GM23338 (cell line): ENCODE measurements at regions not wholly inside any gene's neighbourhood (a gene's known extent, or its start where the extent isn't known, plus 50 kb on each side); places are given as distances from the start of the nearest gene placed in this dataset.

Experiments used
- ATAC-seq: fragments of 200-7000 bp; cut with Tn5 transposase; 3 replicates; pipeline ENCODE4 v1.9.1; 2020
- DNase-seq: peaks from one replicate; pipeline ENCODE4 v3.0.0-alpha.2; 2015; ENCODE audit warnings: low spot score
- H2AFZ ChIP-seq: fragments of 200-600 bp; sonication (generic); 2 replicates; pipeline ENCODE4 v1.8.0; 2016; ENCODE audit warnings: antibody characterized with exemption, mild to moderate bottlenecking, moderate library complexity
- H3F3A ChIP-seq: fragments of 200-600 bp; sonication (generic); replicated peaks from 2 replicates; pipeline ENCODE4 v1.8.0; 2017; ENCODE audit warnings: antibody characterized with exemption, mixed run types, low read depth
- H3K27ac ChIP-seq: fragments of 200-600 bp; sonication (generic); 2 replicates; pipeline ENCODE4 v1.6.1; 2016; ENCODE audit warnings: low read depth
- H3K27me3 ChIP-seq: fragments of 200-600 bp; sonication (generic); 2 replicates; pipeline ENCODE4 v1.8.0; 2016; ENCODE audit warnings: mild to moderate bottlenecking, mixed run types, moderate library complexity; ENCODE audit not compliant: insufficient read depth
- H3K36me3 ChIP-seq: fragments of 200-600 bp; sonication (generic); 2 replicates; pipeline ENCODE4 v1.8.0; 2016; ENCODE audit warnings: mild to moderate bottlenecking; ENCODE audit not compliant: insufficient read depth
- H3K4me1 ChIP-seq: fragments of 200-600 bp; sonication (generic); 2 replicates; pipeline ENCODE4 v1.8.0; 2016; ENCODE audit warnings: mild to moderate bottlenecking, moderate library complexity; ENCODE audit not compliant: insufficient read depth
- H3K4me2 ChIP-seq: fragments of 200-600 bp; sonication (generic); 2 replicates; pipeline ENCODE4 v1.7.1; 2017; ENCODE audit warnings: mixed run types
- H3K4me3 ChIP-seq: fragments of 200-600 bp; sonication (generic); 2 replicates; pipeline ENCODE4 v1.6.1; 2016; ENCODE audit warnings: mixed run types
- H3K79me2 ChIP-seq: fragments of 200-600 bp; sonication (generic); replicated peaks from 2 replicates; pipeline ENCODE4 v1.8.0; 2017; ENCODE audit warnings: mild to moderate bottlenecking; ENCODE audit not compliant: insufficient read depth
- H3K9me2 ChIP-seq: fragments of 200-600 bp; sonication (generic); 2 replicates; pipeline ENCODE4 v1.8.0; 2017; ENCODE audit not compliant: insufficient read depth
- H4K20me1 ChIP-seq: fragments of 200-600 bp; sonication (generic); replicated peaks from 2 replicates; pipeline ENCODE4 v1.8.0; 2017; ENCODE audit warnings: mild to moderate bottlenecking; ENCODE audit not compliant: insufficient read depth
- H3K27ac Mint-ChIP-seq: 2 replicates; pipeline ENCODE4 v1.8.0; 2020; ENCODE audit warnings: inconsistent platforms, mild to moderate bottlenecking, moderate library complexity, mixed read lengths
- H3K27me3 Mint-ChIP-seq: 3 replicates; pipeline ENCODE4 v1.8.0; 2022; ENCODE audit warnings: low read depth, mild to moderate bottlenecking, moderate library complexity, mixed read lengths, inconsistent platforms; ENCODE audit not compliant: insufficient read depth, poor library complexity
- H3K36me3 Mint-ChIP-seq: 3 replicates; pipeline ENCODE4 v1.8.0; 2021; ENCODE audit warnings: low read depth, mild to moderate bottlenecking, inconsistent platforms, moderate library complexity, mixed read lengths
- H3K4me1 Mint-ChIP-seq: 3 replicates; pipeline ENCODE4 v1.8.0; 2020; ENCODE audit warnings: mild to moderate bottlenecking, inconsistent platforms, mixed read lengths
- H3K4me3 Mint-ChIP-seq: 3 replicates; pipeline ENCODE4 v1.8.0; 2021; ENCODE audit warnings: moderate library complexity, mild to moderate bottlenecking, inconsistent platforms, mixed read lengths
- H3K9me3 Mint-ChIP-seq: 3 replicates; pipeline ENCODE4 v1.8.0; 2020; ENCODE audit warnings: moderate library complexity, mild to moderate bottlenecking, inconsistent platforms, mixed read lengths
- CREB1 ChIP-seq: fragments of 250-450 bp; sonication (Bioruptor Pico); IDR thresholded peaks from 2 replicates; pipeline ENCODE4 v1.5.0; 2020; ENCODE audit warnings: low read depth, mild to moderate bottlenecking, moderate library complexity
- EZH2 ChIP-seq: fragments of 200-600 bp; sonication (generic); IDR thresholded peaks from one replicate; pipeline ENCODE4 v1.8.0; 2017; ENCODE audit warnings: antibody characterized with exemption, mild to moderate bottlenecking, low read depth; ENCODE audit not compliant: unreplicated experiment
- EZH2phosphoT487 ChIP-seq: fragments of 200-600 bp; sonication (generic); IDR thresholded peaks from one replicate; pipeline ENCODE4 v1.8.1; 2018; ENCODE audit warnings: antibody characterized with exemption; ENCODE audit not compliant: unreplicated experiment
- JUNB ChIP-seq: IDR thresholded peaks from one replicate; pipeline ENCODE4 v1.6.1; 2016; ENCODE audit warnings: antibody characterized with exemption; ENCODE audit not compliant: unreplicated experiment
- NANOG ChIP-seq: IDR thresholded peaks from 2 replicates; pipeline ENCODE4 v1.6.1; 2016; ENCODE audit warnings: antibody characterized with exemption, borderline replicate concordance
- POLR2AphosphoS5 ChIP-seq: IDR thresholded peaks from 2 replicates; pipeline ENCODE4 v1.6.1; 2016; ENCODE audit warnings: antibody characterized with exemption, low read depth
- STAT1 ChIP-seq: IDR thresholded peaks from one replicate; pipeline ENCODE4 v1.6.1; 2016; ENCODE audit warnings: antibody characterized with exemption; ENCODE audit not compliant: unreplicated experiment
- ZNF114 ChIP-seq: fragments of 250-450 bp; sonication (Bioruptor Pico); IDR thresholded peaks from 2 replicates; pipeline ENCODE4 v1.5.0; 2020; ENCODE audit warnings: mild to moderate bottlenecking, moderate library complexity
- ZNF331 ChIP-seq: fragments of 250-450 bp; sonication (Bioruptor Pico); IDR thresholded peaks from 2 replicates; pipeline ENCODE4 v1.5.0; 2020; ENCODE audit warnings: low read depth, mild to moderate bottlenecking, moderate library complexity
- TF ChIP-seq, protein P1 (sequence below): IDR thresholded peaks from 2 replicates; pipeline ENCODE4 v1.6.1; 2016; ENCODE audit warnings: antibody characterized with exemption
- TF ChIP-seq, protein P2 (sequence below): fragments of 250-450 bp; sonication (Bioruptor Pico); IDR thresholded peaks from 2 replicates; pipeline ENCODE4 v1.5.0; 2020; ENCODE audit warnings: mild to moderate bottlenecking, moderate library complexity
- TF ChIP-seq, protein P3 (sequence below): IDR thresholded peaks from one replicate; pipeline ENCODE4 v1.6.1; 2018; ENCODE audit warnings: antibody characterized with exemption; ENCODE audit not compliant: unreplicated experiment

DNA sequence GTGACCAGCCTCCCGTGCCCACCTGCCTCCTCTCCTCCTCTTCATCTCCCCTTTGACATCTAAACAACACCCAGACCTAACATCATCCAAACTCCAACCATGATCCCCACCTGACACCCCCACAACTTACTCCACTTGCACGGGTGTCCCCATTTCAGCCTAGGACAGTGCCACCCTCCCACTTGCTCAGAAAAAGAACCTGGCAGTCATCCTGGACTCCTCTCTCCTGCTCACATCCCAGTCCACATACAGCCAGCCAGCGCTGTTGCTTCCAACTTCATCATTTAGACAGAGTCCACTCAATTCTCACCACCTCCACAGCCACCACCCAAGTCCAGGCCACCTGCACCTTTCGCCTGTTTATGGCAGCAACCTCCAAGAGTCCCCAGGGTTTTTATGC lies 485.7 kb downstream of the MN1 start:
- Histone ChIP-seq H3K27me3 (no peaks in the 10 kb centered on the region), H3K4me3 (no peak overlapping the region), H2AFZ (no peak overlapping the region), H3K9me2 (0 out of 2 replicates have a peak, but pooled peaks cover 3% of the 10 kb centered on the region), H4K20me1 (no peaks in the 10 kb centered on the region), H3K27ac (no peak overlapping the region), H3K4me1 (peaks cover 35% of the 10 kb centered on the region), H3K79me2 (no peaks in the 10 kb centered on the region), H3K36me3 (no peaks in the 10 kb centered on the region), H3K4me2 (no peak overlapping the region), H3F3A (peaks cover 14% of the 10 kb centered on the region; the same call in 1 of the 2 replicates)
- DNase-seq (no peak), ATAC-seq (no peak)
- Mint-ChIP-seq H3K27ac (no peak overlapping the region), H3K27me3 (peaks cover 9% of the 10 kb centered on the region), H3K9me3 (peaks cover 10% of the 10 kb centered on the region), H3K4me1 (peaks cover 13% of the 10 kb centered on the region), H3K36me3 (peaks cover 14% of the 10 kb centered on the region; the same call in 2 of the 3 replicates), H3K4me3 (no peak overlapping the region)
- TF ChIP-seq ZNF114 (CRISPR knock-in tag) (no peak), CREB1 (CRISPR knock-in tag) (no peak), ZNF331 (CRISPR knock-in tag) (no peak), STAT1 (no peak), EZH2phosphoT487 (no peak), POLR2AphosphoS5 (no peak), JUNB (no peak), EZH2 (no peak), NANOG (no peak)
- TF ChIP-seq, protein P1, sequence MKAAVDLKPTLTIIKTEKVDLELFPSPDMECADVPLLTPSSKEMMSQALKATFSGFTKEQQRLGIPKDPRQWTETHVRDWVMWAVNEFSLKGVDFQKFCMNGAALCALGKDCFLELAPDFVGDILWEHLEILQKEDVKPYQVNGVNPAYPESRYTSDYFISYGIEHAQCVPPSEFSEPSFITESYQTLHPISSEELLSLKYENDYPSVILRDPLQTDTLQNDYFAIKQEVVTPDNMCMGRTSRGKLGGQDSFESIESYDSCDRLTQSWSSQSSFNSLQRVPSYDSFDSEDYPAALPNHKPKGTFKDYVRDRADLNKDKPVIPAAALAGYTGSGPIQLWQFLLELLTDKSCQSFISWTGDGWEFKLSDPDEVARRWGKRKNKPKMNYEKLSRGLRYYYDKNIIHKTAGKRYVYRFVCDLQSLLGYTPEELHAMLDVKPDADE = no peak
- TF ChIP-seq, protein P2, sequence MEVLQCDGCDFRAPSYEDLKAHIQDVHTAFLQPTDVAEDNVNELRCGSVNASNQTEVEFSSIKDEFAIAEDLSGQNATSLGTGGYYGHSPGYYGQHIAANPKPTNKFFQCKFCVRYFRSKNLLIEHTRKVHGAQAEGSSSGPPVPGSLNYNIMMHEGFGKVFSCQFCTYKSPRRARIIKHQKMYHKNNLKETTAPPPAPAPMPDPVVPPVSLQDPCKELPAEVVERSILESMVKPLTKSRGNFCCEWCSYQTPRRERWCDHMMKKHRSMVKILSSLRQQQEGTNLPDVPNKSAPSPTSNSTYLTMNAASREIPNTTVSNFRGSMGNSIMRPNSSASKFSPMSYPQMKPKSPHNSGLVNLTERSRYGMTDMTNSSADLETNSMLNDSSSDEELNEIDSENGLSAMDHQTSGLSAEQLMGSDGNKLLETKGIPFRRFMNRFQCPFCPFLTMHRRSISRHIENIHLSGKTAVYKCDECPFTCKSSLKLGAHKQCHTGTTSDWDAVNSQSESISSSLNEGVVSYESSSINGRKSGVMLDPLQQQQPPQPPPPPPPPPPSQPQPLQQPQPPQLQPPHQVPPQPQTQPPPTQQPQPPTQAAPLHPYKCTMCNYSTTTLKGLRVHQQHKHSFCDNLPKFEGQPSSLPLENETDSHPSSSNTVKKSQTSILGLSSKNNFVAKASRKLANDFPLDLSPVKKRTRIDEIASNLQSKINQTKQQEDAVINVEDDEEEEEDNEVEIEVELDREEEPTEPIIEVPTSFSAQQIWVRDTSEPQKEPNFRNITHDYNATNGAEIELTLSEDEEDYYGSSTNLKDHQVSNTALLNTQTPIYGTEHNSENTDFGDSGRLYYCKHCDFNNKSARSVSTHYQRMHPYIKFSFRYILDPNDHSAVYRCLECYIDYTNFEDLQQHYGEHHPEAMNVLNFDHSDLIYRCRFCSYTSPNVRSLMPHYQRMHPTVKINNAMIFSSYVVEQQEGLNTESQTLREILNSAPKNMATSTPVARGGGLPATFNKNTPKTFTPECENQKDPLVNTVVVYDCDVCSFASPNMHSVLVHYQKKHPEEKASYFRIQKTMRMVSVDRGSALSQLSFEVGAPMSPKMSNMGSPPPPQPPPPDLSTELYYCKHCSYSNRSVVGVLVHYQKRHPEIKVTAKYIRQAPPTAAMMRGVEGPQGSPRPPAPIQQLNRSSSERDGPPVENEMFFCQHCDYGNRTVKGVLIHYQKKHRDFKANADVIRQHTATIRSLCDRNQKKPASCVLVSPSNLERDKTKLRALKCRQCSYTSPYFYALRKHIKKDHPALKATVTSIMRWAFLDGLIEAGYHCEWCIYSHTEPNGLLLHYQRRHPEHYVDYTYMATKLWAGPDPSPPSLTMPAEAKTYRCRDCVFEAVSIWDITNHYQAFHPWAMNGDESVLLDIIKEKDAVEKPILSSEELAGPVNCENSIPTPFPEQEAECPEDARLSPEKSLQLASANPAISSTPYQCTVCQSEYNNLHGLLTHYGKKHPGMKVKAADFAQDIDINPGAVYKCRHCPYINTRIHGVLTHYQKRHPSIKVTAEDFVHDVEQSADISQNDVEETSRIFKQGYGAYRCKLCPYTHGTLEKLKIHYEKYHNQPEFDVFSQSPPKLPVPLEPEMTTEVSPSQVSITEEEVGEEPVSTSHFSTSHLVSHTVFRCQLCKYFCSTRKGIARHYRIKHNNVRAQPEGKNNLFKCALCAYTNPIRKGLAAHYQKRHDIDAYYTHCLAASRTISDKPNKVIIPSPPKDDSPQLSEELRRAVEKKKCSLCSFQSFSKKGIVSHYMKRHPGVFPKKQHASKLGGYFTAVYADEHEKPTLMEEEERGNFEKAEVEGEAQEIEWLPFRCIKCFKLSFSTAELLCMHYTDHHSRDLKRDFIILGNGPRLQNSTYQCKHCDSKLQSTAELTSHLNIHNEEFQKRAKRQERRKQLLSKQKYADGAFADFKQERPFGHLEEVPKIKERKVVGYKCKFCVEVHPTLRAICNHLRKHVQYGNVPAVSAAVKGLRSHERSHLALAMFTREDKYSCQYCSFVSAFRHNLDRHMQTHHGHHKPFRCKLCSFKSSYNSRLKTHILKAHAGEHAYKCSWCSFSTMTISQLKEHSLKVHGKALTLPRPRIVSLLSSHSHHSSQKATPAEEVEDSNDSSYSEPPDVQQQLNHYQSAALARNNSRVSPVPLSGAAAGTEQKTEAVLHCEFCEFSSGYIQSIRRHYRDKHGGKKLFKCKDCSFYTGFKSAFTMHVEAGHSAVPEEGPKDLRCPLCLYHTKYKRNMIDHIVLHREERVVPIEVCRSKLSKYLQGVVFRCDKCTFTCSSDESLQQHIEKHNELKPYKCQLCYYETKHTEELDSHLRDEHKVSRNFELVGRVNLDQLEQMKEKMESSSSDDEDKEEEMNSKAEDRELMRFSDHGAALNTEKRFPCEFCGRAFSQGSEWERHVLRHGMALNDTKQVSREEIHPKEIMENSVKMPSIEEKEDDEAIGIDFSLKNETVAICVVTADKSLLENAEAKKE (CRISPR knock-in tag) = no peak
- TF ChIP-seq, protein P3, sequence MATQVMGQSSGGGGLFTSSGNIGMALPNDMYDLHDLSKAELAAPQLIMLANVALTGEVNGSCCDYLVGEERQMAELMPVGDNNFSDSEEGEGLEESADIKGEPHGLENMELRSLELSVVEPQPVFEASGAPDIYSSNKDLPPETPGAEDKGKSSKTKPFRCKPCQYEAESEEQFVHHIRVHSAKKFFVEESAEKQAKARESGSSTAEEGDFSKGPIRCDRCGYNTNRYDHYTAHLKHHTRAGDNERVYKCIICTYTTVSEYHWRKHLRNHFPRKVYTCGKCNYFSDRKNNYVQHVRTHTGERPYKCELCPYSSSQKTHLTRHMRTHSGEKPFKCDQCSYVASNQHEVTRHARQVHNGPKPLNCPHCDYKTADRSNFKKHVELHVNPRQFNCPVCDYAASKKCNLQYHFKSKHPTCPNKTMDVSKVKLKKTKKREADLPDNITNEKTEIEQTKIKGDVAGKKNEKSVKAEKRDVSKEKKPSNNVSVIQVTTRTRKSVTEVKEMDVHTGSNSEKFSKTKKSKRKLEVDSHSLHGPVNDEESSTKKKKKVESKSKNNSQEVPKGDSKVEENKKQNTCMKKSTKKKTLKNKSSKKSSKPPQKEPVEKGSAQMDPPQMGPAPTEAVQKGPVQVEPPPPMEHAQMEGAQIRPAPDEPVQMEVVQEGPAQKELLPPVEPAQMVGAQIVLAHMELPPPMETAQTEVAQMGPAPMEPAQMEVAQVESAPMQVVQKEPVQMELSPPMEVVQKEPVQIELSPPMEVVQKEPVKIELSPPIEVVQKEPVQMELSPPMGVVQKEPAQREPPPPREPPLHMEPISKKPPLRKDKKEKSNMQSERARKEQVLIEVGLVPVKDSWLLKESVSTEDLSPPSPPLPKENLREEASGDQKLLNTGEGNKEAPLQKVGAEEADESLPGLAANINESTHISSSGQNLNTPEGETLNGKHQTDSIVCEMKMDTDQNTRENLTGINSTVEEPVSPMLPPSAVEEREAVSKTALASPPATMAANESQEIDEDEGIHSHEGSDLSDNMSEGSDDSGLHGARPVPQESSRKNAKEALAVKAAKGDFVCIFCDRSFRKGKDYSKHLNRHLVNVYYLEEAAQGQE = no peak
